ENCODE measurements at regions not wholly inside any gene's neighbourhood (a gene's known extent, or its start where the extent isn't known, plus 50 kb on each side); places are given as distances from the start of the nearest gene placed in this dataset.

DNA sequence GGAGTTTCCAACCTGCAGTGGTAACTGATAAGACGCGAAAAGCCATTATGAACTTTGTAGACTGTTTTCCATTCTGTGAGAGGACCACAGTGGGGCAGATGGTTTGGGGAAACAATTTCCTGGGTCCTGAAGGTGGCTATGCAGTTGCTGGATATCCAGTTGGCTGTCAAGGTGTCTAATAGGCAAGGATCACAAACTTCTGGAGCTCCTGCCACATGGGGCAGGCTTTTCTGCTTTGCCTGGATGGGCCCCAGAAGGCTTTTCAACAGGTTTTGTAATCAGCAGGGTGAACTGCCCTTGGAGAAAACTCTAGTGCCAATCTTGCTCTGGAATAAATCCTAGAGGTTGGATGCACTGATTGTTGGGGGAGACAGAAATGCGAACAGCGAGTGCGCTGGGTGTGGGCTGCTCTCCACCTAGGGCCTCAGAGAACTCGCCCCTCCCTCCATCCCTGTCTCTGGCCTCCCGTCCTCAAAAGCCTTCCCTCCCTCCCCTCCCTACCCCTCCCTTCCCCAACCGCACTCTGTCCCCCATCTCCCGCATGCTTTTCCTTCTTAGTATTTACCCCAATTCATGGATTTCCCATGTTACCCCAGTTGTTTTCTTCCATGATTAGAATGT is 210.3 kb upstream of the USP24 start:
- no peaks in the 10 kb centered on the region for H4K20me1 ChIP-seq (ENCODE audit: low read depth)
- H3K79me2 ChIP-seq (ENCODE audit: low read depth), result no peaks in the 10 kb centered on the region
- peak overlapping the region; percentile 30 for H2AFZ ChIP-seq (replicated peaks)
- H3K9ac ChIP-seq, result no peak overlapping the region
- H3F3A ChIP-seq (ENCODE audit: low read depth), result no peaks in the 10 kb centered on the region
- no peak for DNase-seq (ENCODE audit: low spot score)
- no peak overlapping the region for H3K4me2 ChIP-seq
- no peaks in the 10 kb centered on the region for H3K36me3 ChIP-seq
- no peaks in the 10 kb centered on the region for H3K4me1 ChIP-seq
- Mint-ChIP-seq H3K9me3 (peaks cover 5% of the 10 kb centered on the region), H3K4me3 (no peak overlapping the region), H3K36me3 (no peaks in the 10 kb centered on the region), H3K27ac (no peak overlapping the region), H3K4me1 (peaks cover 27% of the 10 kb centered on the region), H3K27me3 (ENCODE audit: insufficient read depth, low read depth) (no peaks in the 10 kb centered on the region)
- no peaks in the 10 kb centered on the region for H3K27me3 ChIP-seq
- no peak overlapping the region for H3K4me3 ChIP-seq
- TF ChIP-seq EZH2 (IDR thresholded peaks at IDR 0.05) (no peak), EZH2phosphoT487 (IDR thresholded peaks at IDR 0.05) (no peak)
- TF ChIP-seq, protein P1, sequence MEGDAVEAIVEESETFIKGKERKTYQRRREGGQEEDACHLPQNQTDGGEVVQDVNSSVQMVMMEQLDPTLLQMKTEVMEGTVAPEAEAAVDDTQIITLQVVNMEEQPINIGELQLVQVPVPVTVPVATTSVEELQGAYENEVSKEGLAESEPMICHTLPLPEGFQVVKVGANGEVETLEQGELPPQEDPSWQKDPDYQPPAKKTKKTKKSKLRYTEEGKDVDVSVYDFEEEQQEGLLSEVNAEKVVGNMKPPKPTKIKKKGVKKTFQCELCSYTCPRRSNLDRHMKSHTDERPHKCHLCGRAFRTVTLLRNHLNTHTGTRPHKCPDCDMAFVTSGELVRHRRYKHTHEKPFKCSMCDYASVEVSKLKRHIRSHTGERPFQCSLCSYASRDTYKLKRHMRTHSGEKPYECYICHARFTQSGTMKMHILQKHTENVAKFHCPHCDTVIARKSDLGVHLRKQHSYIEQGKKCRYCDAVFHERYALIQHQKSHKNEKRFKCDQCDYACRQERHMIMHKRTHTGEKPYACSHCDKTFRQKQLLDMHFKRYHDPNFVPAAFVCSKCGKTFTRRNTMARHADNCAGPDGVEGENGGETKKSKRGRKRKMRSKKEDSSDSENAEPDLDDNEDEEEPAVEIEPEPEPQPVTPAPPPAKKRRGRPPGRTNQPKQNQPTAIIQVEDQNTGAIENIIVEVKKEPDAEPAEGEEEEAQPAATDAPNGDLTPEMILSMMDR (IDR thresholded peaks at IDR 0.05), result no peak
- no peak overlapping the region for H3K27ac ChIP-seq
- H3K9me3 ChIP-seq (ENCODE audit: low read depth), result no peaks in the 10 kb centered on the region

DNA sequence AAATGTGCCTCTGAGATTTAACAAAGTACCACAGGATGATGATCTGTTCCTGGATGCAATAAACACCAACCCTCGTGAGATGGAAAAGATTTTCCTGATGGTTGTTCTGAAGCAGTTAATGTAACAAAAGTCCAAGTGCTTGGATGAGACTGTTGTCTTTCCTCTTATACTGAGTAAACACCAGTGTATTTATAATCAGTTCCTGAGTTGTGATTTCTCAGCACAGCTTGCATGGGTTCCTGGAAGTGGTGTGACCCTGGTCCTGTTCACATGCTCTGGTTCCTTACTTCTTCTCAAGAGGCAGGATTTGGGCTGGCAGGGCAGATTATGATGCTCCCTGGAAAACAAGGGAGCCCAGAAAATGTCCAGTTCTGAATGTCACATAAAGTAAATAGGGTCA is 208.2 kb upstream of the USP24 start:
- no peak overlapping the region for H3K4me2 ChIP-seq
- no peak overlapping the region for H2AFZ ChIP-seq (replicated peaks)
- Mint-ChIP-seq H3K4me1 (peaks cover 23% of the 10 kb centered on the region), H3K9me3 (peaks cover 5% of the 10 kb centered on the region), H3K4me3 (no peak overlapping the region), H3K36me3 (no peaks in the 10 kb centered on the region), H3K27me3 (ENCODE audit: insufficient read depth, low read depth) (no peaks in the 10 kb centered on the region), H3K27ac (no peak overlapping the region)
- H3K9ac ChIP-seq, result no peak overlapping the region
- no peaks in the 10 kb centered on the region for H3K9me3 ChIP-seq (ENCODE audit: low read depth)
- no peaks in the 10 kb centered on the region for H3K79me2 ChIP-seq (ENCODE audit: low read depth)
- TF ChIP-seq, protein P1 (IDR thresholded peaks at IDR 0.05), result no peak
- TF ChIP-seq EZH2phosphoT487 (IDR thresholded peaks at IDR 0.05) (no peak), EZH2 (IDR thresholded peaks at IDR 0.05) (no peak)
- no peaks in the 10 kb centered on the region for H3K4me1 ChIP-seq
- no peaks in the 10 kb centered on the region for H4K20me1 ChIP-seq (ENCODE audit: low read depth)
- no peaks in the 10 kb centered on the region for H3K27me3 ChIP-seq
- no peak overlapping the region for H3K27ac ChIP-seq
- H3K4me3 ChIP-seq, result no peak overlapping the region
- no peak for DNase-seq (ENCODE audit: low spot score)
- no peaks in the 10 kb centered on the region for H3F3A ChIP-seq (ENCODE audit: low read depth)
- no peaks in the 10 kb centered on the region for H3K36me3 ChIP-seq

DNA sequence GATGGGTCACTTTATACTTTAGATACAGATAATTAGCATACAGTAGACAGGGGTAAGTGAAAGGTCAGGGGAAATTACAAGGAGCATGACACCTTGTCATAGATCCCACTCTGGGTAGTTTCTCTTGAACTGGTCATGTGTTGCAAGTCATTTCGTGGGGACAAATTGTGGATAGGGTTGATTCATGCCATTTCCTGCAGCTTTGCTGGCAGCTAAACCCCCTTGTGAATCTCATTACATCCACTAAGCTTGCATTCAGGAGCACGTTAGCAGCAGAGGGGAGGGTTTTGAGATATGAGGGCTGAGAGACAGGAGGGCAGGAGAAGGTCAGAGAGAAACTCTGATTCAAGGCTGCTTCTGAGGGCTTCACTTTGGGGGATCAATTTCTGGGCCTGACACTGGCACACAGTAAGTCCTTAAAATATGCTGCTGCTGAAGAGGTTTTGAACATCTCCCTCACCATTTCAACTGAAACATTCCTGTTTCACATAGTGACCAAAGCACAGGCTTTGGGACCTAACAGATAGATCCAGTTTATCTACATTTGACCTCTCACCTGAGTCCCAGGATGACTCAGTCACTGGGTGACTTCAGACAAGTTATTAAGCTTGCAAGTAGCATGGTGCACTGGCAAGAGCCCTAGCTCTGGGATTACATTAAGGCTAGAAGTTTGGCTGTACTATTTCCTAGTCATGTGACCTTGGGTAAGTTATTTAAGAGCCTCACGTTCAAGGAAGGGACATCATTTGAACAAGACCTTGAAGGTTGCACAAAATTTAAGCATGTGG is 206.0 kb upstream of the USP24 start:
- Histone ChIP-seq H3K4me3 (no peak overlapping the region), H3K4me2 (no peak overlapping the region), H3K9me3 (ENCODE audit: low read depth) (no peaks in the 10 kb centered on the region), H3F3A (ENCODE audit: low read depth) (no peaks in the 10 kb centered on the region), H3K9ac (no peak overlapping the region), H3K4me1 (no peaks in the 10 kb centered on the region), H4K20me1 (ENCODE audit: low read depth) (no peaks in the 10 kb centered on the region), H3K27ac (no peak overlapping the region), H3K27me3 (no peaks in the 10 kb centered on the region), H3K36me3 (no peaks in the 10 kb centered on the region), H2AFZ (replicated peaks) (no peak overlapping the region), H3K79me2 (ENCODE audit: low read depth) (no peaks in the 10 kb centered on the region)
- Mint-ChIP-seq H3K4me3 (no peak overlapping the region), H3K27me3 (ENCODE audit: insufficient read depth, low read depth) (no peaks in the 10 kb centered on the region), H3K27ac (no peak overlapping the region), H3K4me1 (peaks cover 17% of the 10 kb centered on the region), H3K36me3 (no peaks in the 10 kb centered on the region), H3K9me3 (peaks cover 5% of the 10 kb centered on the region)
- TF ChIP-seq EZH2 (IDR thresholded peaks at IDR 0.05), result no peak
- TF ChIP-seq, protein P1 (IDR thresholded peaks at IDR 0.05), result no peak
- TF ChIP-seq EZH2phosphoT487 (IDR thresholded peaks at IDR 0.05), result no peak
- DNase-seq (ENCODE audit: low spot score), result no peak

All from neural progenitor cell (in vitro differentiated cells).